Activated T-cell treated with anti-CD3 and anti-CD28 coated beads for 48 hours (primary cell): ENCODE measurements at regions not wholly inside any gene's neighbourhood (a gene's known extent, or its start where the extent isn't known, plus 50 kb on each side); places are given as distances from the start of the nearest gene placed in this dataset.

Source experiments
- DNase-seq: peaks from one replicate; pipeline ENCODE4 v3.0.0-alpha.2; 2020; ENCODE audit warnings: low read depth

- DNase-seq = no peak
Observed at GRCh38 chr1:168455764-168456163, 88.0 kb downstream of the XCL2 start.

- no peak for DNase-seq
Observed at GRCh38 chr1:168454211-168454815, 89.5 kb downstream of the XCL2 start.

- DNase-seq = no peak
Observed at GRCh38 chr1:168453056-168453455, 90.7 kb downstream of the XCL2 start.

- DNase-seq = no peak
Observed at GRCh38 chr1:168452329-168452728, 91.5 kb downstream of the XCL2 start.

- no peak for DNase-seq
Observed at GRCh38 chr1:168447871-168448270, 95.9 kb downstream of the XCL2 start.

- no peak for DNase-seq
Observed at GRCh38 chr1:168446081-168446480, 97.7 kb downstream of the XCL2 start.

- no peak for DNase-seq
Observed at GRCh38 chr1:168443899-168444298, 99.9 kb downstream of the XCL2 start.

GRCh38 chr1:168443356-168443755 lies 100.4 kb downstream of the XCL2 start:
- DNase-seq = no peak

GRCh38 chr1:168442931-168443330 lies 100.9 kb downstream of the XCL2 start:
- no peak for DNase-seq

GRCh38 chr1:168441745-168442144 lies 102.1 kb downstream of the XCL2 start:
- DNase-seq = no peak

GRCh38 chr1:168439456-168440375 lies 104.1 kb downstream of the XCL2 start:
- peak; percentile 69 for DNase-seq

- DNase-seq = no peak
Observed at GRCh38 chr1:168438626-168439025, 105.2 kb downstream of the XCL2 start.

GRCh38 chr1:168437821-168438220 lies 106.0 kb downstream of the XCL2 start:
- DNase-seq = no peak

GRCh38 chr1:168435439-168435838 lies 108.4 kb downstream of the XCL2 start:
- DNase-seq = no peak

GRCh38 chr1:168433238-168433637 lies 110.6 kb downstream of the XCL2 start:
- no peak for DNase-seq

- DNase-seq = no peak
Observed at GRCh38 chr1:168431882-168432281, 111.9 kb downstream of the XCL2 start.

GRCh38 chr1:168430321-168430720 lies 113.5 kb downstream of the XCL2 start:
- DNase-seq = no peak

- DNase-seq = no peak
Observed at GRCh38 chr1:168428063-168428731, 115.6 kb downstream of the XCL2 start.

GRCh38 chr1:168427051-168427450 lies 116.7 kb downstream of the XCL2 start:
- DNase-seq = no peak

GRCh38 chr1:168424281-168424680 lies 119.5 kb downstream of the XCL2 start:
- DNase-seq = no peak

GRCh38 chr1:168422203-168422847 lies 121.5 kb downstream of the XCL2 start:
- DNase-seq = no peak

GRCh38 chr1:168421399-168422004 lies 122.3 kb downstream of the XCL2 start:
- DNase-seq = no peak
